ENCODE measurements at regions not wholly inside any gene's neighbourhood (a gene's known extent, or its start where the extent isn't known, plus 50 kb on each side); places are given as distances from the start of the nearest gene placed in this dataset.

GRCh38 chr4:11735651-11736050, 307.0 kb upstream of the HS3ST1 start:
- TF ChIP-seq POLR2AphosphoS5 (IDR thresholded peaks at IDR 0.05) (no peak), CTCF (IDR thresholded peaks at IDR 0.05) (no peak)
